Ovary (tissue), 3 donors: ENCODE measurements at regions not wholly inside any gene's neighbourhood (a gene's known extent, or its start where the extent isn't known, plus 50 kb on each side); places are given as distances from the start of the nearest gene placed in this dataset.

Experiments used
- CTCF ChIP-seq, 3 donors: fragments of 450-650 bp in 2 of 3; fragments of 200-600 bp in 1 of 3; IDR thresholded peaks; one replicate each; pipeline versions ENCODE4 v1.5.1 to v1.8.0; 2016 to 2022; ENCODE audit warnings: antibody characterized with exemption in 3 of 3, mild to moderate bottlenecking in 1 of 3
- POLR2A ChIP-seq: fragments of 450-650 bp; IDR thresholded peaks from one replicate; pipeline ENCODE4 v1.6.1; 2017; ENCODE audit warnings: antibody characterized with exemption, mild to moderate bottlenecking, moderate library complexity
- donor health status: DM: no; HTN: no; CAD: no.

DNA sequence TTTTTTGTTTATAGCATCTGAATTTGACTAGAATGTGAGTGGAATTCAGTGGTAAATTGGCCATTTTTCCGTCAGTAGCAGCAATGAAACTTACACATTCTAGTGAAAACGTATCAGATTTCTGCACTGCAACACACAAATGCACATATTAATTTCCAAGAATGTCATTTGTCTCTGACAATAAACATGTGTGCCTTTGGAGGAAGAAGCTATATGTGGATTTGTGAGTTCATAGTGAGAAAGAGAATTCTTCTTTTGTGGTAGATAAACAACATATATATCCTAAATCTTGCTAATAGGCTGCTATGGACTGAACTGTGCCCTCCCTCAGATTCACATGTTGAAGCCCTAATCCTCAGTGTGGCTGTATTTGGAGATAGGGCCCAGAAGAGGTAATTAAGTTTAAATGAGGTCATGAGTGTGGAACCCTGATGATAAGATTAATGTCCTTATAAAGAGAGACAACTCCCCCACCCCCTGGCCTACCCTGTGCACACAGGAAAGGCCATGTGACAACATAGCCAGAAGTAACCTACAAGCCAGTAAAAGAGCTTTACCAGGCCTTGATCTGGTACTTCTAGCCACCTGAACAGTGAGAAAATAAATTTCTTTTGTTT, 200.2 kb upstream of the EYA4 start:
- TF ChIP-seq CTCF (IDR thresholded peaks at IDR 0.05): no peak
- TF ChIP-seq POLR2A: no peak
